ENCODE measurements at regions not wholly inside any gene's neighbourhood (a gene's known extent, or its start where the extent isn't known, plus 50 kb on each side); places are given as distances from the start of the nearest gene placed in this dataset.

DNA sequence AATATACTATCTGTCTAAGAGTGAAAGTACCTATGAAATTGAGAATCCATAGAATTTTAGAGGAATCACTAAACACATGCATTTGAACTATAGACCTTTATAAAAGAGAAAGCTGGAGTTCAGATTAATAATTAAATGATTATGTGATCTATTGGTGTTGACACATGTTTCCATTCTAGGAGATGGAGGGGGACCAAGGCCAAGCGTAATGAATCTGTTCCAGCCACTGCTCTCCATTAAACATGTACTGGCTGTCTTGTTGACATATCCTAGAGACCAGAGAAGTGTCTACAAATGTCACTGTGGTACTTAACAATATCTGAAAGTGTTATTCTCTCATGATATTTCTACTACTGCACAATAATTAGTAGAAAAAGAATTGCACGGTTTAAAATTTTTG is 432.4 kb downstream of the BMP2 start:
- TF ChIP-seq, protein P1, sequence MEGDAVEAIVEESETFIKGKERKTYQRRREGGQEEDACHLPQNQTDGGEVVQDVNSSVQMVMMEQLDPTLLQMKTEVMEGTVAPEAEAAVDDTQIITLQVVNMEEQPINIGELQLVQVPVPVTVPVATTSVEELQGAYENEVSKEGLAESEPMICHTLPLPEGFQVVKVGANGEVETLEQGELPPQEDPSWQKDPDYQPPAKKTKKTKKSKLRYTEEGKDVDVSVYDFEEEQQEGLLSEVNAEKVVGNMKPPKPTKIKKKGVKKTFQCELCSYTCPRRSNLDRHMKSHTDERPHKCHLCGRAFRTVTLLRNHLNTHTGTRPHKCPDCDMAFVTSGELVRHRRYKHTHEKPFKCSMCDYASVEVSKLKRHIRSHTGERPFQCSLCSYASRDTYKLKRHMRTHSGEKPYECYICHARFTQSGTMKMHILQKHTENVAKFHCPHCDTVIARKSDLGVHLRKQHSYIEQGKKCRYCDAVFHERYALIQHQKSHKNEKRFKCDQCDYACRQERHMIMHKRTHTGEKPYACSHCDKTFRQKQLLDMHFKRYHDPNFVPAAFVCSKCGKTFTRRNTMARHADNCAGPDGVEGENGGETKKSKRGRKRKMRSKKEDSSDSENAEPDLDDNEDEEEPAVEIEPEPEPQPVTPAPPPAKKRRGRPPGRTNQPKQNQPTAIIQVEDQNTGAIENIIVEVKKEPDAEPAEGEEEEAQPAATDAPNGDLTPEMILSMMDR (IDR thresholded peaks at IDR 0.05 in 4 of 5, conservative IDR thresholded peaks at IDR 0.05 in 1 of 5): no peak
- no peak for TF ChIP-seq POLR2A (IDR thresholded peaks at IDR 0.05)
